NCI-H2107 treated with DMSO at 0.1 percent for 48 hours (cell line): ENCODE measurements at regions not wholly inside any gene's neighbourhood (a gene's known extent, or its start where the extent isn't known, plus 50 kb on each side); places are given as distances from the start of the nearest gene placed in this dataset.

Source experiments
- DNase-seq: peaks from one replicate; lab custom pipeline; 2025; ENCODE audit not compliant: unreplicated experiment; lab: John Stamatoyannopoulos, UW

DNA sequence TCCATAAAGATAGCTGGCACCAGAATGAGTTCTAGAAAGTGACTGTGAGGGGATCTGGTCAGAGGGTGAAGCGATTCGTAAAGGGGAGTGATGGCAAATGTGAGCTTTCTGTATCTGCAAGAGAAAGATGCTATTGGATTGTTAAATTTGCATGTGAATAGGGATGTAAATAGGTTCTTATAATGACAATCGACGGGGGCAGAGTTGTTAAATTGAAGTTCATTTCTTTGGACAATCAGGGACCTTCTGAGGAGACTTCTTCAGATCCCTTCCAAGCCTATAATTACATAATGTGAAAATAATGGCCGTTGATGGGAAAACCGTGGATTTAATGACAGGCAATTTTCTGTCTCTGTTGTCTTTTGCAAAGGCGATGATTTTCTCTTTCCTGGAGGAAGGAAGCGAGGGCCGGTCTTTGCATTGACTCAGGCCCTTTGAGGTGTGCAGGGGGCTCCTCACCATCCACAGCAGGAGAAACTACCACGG is 52.2 kb upstream of the TMEM18 start:
- DNase-seq = no peak

DNA sequence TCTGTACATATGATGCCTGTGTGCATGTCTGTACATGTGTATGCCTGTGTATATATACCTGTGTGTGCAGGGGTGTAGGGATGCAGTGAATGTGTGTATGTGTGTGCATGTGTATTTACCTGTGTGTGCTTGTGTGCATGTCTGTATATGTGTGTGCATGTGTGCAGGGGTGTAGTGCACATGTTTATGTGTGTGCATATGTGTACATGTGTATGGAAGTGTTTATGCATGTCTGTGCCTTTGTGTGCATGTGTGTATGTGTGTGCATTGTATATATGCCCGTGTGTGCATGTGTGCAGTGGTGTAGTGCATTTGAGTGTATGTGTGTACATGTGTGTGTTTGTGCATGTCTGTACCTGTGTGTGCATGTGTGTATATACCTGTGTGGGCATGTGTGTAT is 51.0 kb upstream of the TMEM18 start:
- no peak for DNase-seq

DNA sequence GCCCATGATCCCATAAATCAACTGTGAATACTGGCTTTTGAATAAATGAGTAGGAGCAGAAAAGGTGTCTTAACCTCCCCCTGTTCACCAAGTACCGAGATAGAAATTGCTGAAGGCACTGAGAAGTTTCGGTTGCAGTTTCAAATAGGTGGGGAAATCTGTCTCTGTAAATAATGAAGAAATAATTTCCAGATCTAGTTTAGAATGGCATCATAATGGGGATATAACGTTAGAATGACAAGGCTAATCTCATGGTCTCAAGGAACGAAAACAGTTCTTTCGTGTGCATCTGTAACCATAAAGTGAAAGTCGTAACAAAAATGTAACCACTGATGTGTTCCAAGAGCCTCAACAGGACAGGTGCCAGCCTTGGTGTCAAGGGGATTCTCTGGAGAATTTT is 49.9 kb upstream of the TMEM18 start:
- DNase-seq = no peak
